ENCODE measurements at regions not wholly inside any gene's neighbourhood (a gene's known extent, or its start where the extent isn't known, plus 50 kb on each side); places are given as distances from the start of the nearest gene placed in this dataset.

GRCh38 chr11:122330279-122330965, 214.4 kb upstream of the BLID start:
- TF ChIP-seq ARNTL (CRISPR knock-in tag; IDR thresholded peaks at IDR 0.05; ENCODE audit: borderline replicate concordance, low read depth), result no peak
- no peak for TF ChIP-seq TSHZ2 (CRISPR knock-in tag; IDR thresholded peaks at IDR 0.05)
- TF ChIP-seq PATZ1 (CRISPR knock-in tag; IDR thresholded peaks at IDR 0.05; ENCODE audit: borderline replicate concordance), result no peak
- no peak for TF ChIP-seq RARB (CRISPR knock-in tag; IDR thresholded peaks at IDR 0.05)
- no peak for TF ChIP-seq GLIS3 (CRISPR knock-in tag; IDR thresholded peaks at IDR 0.05)
- TF ChIP-seq ZFP3 (CRISPR knock-in tag; IDR thresholded peaks at IDR 0.05), result no peak
- TF ChIP-seq TCF4 (CRISPR knock-in tag; IDR thresholded peaks at IDR 0.05; ENCODE audit: borderline replicate concordance), result no peak
- no peak for TF ChIP-seq BACH2 (CRISPR knock-in tag; IDR thresholded peaks at IDR 0.05; ENCODE audit: borderline replicate concordance)
- TF ChIP-seq SNAI2 (CRISPR knock-in tag; IDR thresholded peaks at IDR 0.05), result no peak

All from SK-N-SH treated with all-trans-retinoic acid at 6 μM for 48 hours (cell line).